GM12892 (cell line): ENCODE measurements at regions not wholly inside any gene's neighbourhood (a gene's known extent, or its start where the extent isn't known, plus 50 kb on each side); places are given as distances from the start of the nearest gene placed in this dataset.

Experiments
- POLR2A ChIP-seq: IDR thresholded peaks from 2 replicates; pipeline ENCODE4 v1.6.1; 2011; ENCODE audit warnings: low read depth, low read length, control low read depth
- POLR2AphosphoS5 ChIP-seq: IDR thresholded peaks from 2 replicates; pipeline ENCODE4 v1.6.1; 2011; ENCODE audit warnings: low read depth, low read length, control low read depth

DNA sequence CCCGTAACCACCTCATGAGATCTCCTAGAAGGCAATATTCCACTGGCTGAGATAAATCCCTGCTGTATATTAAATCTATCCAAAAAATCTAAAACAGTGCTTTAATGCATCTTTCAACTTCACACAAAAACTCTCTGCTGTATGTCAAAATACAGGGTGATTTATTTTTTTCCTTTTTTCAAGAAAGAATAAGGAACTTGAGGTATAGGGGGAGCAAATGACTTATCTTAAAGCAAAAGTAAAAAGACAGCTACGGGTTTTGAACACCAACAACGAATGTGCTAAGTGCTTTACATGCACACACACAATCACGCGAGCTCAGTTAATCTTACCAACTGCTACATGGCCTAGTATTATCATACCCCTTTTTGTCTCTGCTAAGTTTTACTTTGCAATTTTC is 168.9 kb upstream of the PHF14 start:
- no peak for TF ChIP-seq POLR2AphosphoS5
- TF ChIP-seq POLR2A = no peak
